22Rv1 (cell line): ENCODE measurements at regions not wholly inside any gene's neighbourhood (a gene's known extent, or its start where the extent isn't known, plus 50 kb on each side); places are given as distances from the start of the nearest gene placed in this dataset.

Experiments
- ZFX ChIP-seq: fragments of 450-650 bp; IDR thresholded peaks from 2 replicates; pipeline ENCODE4 v1.6.1; 2017; ENCODE audit warnings: antibody characterized with exemption, borderline replicate concordance
- TF ChIP-seq, protein P1 (sequence below): fragments of 450-650 bp; IDR thresholded peaks from 2 replicates; pipeline ENCODE4 v1.5.1; 2017; ENCODE audit warnings: mild to moderate bottlenecking

DNA sequence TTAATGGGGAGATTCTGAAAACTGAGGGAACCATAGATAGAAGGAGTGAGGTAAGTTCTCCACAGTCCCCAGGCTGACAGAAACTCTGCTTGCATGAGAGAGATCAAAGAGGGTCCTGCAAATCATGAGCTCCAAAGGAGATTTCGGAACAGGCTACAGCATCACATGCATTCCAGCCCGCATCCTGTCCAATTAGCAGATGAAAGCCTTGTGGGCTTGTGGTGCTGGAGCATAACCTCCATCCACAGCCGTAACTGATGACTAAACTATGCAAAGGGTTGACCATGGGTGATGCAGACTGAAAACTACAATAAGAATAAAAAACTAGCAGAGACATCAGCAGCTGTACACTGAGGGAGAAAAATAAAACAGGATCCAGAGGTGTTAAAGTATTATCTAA is 654.5 kb downstream of the TLL1 start:
- TF ChIP-seq, protein P1, sequence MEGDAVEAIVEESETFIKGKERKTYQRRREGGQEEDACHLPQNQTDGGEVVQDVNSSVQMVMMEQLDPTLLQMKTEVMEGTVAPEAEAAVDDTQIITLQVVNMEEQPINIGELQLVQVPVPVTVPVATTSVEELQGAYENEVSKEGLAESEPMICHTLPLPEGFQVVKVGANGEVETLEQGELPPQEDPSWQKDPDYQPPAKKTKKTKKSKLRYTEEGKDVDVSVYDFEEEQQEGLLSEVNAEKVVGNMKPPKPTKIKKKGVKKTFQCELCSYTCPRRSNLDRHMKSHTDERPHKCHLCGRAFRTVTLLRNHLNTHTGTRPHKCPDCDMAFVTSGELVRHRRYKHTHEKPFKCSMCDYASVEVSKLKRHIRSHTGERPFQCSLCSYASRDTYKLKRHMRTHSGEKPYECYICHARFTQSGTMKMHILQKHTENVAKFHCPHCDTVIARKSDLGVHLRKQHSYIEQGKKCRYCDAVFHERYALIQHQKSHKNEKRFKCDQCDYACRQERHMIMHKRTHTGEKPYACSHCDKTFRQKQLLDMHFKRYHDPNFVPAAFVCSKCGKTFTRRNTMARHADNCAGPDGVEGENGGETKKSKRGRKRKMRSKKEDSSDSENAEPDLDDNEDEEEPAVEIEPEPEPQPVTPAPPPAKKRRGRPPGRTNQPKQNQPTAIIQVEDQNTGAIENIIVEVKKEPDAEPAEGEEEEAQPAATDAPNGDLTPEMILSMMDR, result no peak
- no peak for TF ChIP-seq ZFX
